HG02870 (cell line): ENCODE measurements at regions not wholly inside any gene's neighbourhood (a gene's known extent, or its start where the extent isn't known, plus 50 kb on each side); places are given as distances from the start of the nearest gene placed in this dataset.

Source experiments
- ATAC-seq: cut with Tn5 transposase; IDR thresholded peaks from one replicate; pipeline ENCODE4 v1.9.1; 2021; ENCODE audit warnings: mild to moderate bottlenecking, moderate library complexity; ENCODE audit not compliant: unreplicated experiment

DNA sequence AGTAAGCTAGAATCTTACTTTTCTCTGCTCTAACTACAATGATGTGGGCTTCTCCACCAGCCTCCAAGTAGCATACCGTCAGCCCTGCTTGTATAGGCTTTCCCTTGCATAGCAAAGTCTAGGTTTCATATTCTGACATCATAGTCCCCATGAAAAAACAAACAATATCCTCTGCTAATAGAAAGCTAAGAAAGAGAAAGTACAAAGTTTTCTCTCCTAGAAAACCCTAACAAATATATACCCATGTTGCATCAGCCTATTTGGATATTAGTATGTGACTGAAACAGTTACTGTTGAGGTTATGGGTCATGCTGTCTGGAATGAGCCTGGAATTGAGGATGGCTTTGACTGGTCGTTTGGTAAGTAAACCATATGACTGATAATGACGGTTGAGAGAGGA lies 1696.0 kb downstream of the MAT2B start:
- ATAC-seq, result no peak

DNA sequence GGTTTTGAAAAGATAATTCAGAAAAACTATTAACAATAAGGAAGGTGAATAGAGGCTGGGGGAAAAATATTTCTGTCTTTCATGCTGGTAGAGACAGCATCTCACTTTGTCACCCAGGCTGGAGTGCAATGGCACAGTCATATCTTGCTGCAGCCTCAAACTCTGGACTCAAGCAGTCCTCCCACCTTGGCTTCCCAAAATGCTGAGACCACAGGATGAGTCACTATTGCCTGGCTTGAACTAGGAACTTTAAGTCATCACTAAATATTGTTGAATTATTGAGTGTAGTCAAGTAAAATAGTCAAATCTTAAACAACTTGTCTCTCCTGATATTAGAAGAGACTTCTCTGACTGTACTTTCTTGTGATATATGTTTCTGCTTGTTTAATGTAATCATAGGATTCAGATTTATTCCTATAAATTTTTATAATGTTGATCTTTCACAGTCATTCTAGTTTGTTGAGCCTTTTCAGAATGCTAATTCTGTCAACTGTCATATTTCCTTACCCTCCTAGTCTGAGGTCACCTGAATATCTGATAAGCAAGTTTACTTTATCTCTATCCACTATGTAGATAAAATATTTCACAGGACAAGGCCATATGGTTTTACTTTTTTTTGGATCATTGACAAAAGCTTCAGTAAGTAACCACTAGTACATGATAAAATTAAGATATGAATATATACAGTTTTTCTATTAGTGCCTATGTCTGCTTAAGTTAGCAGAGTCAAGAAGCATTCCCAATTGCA lies 1696.5 kb downstream of the MAT2B start:
- no peak for ATAC-seq

DNA sequence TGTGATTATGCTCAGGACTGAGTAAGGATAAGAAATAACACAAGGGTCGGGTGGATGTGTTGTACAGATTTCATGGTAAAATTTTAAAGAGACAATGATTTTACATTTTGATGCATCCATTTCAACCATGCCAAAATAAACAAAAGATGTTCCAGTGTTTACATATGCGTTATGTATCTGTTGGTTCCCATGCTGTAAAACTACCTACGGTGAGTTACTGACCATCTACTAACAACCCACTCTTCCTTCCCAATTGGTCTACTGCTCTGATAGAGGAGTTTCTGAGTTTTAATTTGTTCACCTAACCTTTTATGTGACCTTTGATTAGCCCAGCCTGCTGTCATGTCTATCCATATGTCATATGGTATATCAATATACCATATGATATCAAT lies 1697.1 kb downstream of the MAT2B start:
- no peak for ATAC-seq

DNA sequence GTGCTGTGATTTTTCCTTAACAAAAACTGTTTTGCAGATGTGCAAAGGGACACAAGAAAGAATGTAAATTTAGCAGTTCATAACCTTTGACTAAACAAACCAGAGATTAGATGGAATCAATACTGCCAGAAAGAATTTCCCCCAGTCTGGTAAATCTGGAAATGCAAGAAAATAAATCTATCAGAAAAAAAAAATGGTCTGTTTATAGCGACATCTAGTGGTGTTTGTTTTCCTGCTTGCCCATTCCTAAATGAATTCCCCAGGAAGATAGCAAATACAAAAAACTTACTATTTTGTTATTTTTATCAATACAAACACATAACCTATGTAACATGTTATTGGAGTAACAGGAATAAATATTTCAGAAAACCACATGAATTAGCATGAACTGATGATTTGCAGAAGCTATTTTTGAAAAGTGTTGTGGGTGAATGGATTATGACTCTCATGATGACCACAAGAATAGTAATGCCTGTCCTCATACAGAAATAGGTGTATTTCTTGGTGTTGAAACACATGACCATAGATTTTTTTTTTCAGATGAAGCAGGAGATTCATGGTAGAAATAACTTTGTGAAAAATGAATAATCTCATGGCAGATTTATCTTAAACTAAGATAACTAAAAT lies 1703.8 kb downstream of the MAT2B start:
- no peak for ATAC-seq

DNA sequence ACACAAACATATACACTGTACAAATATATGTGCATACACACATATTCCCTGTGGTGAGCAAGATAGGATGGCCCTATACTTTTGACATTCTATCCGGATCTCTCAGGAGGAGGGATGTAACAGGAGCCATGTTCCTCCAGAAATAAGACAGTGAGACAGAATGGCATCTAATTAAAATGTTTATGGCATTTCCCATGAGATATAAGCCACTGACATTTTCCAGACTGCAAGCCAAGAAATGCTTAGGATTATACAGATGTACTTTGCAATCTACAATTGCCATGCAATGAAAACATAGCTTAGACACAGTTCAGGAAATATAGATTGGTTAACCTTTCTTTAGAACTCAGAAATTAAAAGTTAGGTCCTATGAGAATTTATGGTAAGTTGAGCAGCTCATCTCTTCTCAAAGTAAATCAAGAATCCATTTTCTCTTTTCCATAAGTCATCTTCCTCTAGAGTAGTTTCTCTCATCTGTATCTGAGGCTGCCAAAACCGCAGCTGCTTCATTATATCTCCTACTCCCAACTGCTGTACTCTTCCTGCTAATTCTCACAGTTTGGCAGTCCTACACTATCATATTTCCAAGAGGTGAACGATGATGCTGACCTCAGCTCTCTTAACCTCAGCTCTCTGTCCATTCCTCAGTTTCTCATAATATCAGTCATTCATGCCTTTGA lies 1719.1 kb downstream of the MAT2B start:
- ATAC-seq, result no peak

DNA sequence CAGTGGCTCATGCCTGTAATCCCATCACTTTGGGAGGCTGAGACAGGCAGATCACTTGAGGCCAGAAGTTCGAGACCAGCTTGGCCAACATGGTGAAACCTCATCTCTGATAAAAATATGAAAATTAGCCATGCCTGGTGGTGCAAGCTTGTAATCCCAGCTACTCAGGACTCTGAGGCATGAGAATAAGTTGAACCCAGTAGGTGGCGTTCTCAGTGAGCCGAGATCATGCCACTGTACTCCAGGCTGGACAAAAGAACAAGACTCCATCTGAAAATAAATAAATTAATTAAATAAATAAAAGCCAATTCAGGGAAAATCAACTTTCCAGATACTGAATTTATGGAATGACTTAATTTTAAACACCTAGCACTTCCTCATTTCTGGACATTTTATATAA lies 1722.1 kb downstream of the MAT2B start:
- no peak for ATAC-seq

DNA sequence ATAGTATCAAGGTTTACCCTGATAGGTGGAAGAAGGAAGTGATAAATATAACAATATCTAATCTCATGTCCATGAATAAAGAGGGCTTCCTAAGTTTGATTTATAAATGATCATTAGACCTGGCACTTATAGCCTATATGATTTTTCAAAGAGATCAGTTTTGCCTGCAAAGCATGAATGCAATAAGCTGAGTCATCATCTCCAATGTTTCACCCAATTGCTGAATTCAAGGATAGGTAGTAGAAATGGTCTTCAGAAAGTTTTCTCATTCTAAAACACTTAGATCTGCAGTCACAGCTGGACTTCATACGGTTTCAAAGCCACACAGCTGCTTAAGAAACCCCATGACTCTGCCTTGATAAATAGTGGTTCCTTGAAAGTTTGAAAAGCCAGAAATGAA lies 1722.8 kb downstream of the MAT2B start:
- no peak for ATAC-seq

DNA sequence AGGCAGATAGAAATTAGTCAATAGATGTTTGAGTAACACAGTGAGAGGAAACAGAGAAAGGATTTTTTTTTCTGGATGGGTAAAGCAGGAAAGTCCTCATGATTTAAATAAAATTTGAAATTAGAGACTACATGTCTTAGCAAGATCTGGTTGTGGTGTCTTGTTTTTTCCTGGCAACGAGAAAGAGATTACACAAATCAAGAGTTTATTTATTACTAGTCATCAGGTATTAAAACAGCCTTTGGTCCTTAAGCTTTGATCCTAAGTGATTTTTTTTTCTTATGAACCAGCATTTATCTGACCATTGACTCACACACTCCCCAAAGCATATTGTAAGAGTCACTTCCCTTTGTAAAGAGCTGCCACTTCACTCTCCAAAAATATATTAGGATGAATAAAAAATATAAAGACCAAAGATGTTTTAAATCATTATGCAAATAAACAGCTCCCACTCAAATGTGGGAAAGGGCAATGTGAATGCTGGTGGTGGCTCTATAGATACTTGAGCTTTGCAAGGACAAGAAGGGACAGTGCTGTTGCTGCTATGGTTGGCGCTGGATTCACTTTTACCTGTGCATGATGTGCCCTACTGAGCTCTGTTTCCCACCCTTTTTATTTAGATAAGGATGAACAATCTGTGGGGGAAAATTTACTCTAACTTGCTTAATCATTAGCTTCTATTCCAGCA lies 1726.5 kb downstream of the MAT2B start:
- no peak for ATAC-seq

DNA sequence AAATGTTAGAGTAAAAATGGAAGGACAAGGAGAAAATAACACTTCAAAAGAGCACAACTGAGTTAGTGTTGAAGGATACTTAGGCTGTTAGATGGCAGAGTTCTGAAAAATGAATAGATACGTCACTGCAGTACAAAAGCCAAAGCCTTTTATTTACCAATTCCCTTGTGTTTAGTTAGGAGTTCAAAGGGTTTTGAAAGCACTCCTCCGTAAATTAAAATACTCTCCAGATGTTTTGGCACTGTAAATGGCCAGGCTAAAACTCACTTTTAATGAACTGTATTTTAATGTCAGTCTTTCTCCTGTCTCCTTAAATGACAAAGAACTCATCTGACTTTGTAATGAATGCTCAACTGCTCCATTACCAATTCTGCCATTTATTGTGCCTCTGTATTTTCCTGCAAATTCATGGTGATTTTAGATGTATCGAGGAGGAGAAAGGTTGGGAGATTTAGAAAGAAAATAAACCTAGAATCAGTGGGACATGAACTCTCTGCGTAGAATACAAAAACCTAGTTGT lies 1727.2 kb downstream of the MAT2B start:
- ATAC-seq, result no peak

DNA sequence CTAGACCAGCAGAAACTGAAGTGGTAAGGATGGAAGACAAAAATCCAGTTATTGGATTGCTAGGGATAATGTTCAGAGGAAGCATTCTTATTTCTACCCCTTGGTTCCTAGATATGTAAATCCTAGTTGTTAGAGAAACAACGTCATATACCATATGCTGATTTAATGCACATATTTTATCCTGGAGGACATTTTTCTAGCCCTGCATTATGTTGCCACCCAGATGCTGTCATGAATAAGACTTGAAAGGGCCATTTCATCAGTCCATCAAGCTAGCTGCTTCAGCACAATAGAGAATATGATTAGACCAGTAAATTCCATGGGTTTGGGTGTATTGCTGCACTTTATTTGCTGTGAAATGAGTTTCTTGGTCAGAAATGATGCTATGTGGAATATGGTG lies 1736.4 kb downstream of the MAT2B start:
- no peak for ATAC-seq

DNA sequence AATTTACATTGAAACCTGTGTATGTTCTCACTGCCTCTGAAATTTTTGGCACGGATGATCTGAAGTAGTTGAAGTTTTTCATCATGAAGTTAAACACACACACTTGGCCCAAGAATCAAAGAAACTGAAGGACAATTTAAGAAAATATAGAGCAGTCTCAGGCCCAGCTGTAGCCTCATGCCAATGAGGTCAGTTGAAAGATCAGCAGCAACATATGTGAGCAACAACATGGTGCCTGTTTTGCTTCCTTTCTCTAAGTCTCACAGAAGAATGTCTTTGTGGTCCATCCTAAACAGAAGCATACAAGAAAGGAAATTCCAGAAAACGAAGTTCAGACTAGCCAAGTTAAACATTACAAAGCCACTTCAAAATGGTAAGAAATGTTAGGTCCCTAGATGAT lies 1737.2 kb downstream of the MAT2B start:
- no peak for ATAC-seq

DNA sequence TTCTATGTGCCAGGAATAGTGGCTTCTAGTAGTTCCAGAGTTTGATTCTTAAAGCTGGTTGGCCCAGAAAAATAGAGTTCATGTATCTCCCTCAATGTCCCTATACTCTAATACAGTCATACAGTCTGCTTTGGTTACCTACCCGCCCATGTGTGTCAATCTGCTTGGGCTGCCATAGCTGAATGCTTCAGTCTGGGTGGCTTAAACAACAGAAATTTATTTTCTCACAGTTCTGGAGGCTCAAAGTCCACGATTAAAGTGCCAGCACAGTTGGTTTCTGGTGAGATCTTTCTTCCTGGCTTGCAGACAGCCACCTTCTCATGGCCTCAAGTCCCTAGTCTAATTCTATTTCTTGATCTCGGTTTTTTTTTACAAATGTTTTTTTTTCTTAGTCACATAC lies 1739.0 kb downstream of the MAT2B start:
- ATAC-seq, result no peak

DNA sequence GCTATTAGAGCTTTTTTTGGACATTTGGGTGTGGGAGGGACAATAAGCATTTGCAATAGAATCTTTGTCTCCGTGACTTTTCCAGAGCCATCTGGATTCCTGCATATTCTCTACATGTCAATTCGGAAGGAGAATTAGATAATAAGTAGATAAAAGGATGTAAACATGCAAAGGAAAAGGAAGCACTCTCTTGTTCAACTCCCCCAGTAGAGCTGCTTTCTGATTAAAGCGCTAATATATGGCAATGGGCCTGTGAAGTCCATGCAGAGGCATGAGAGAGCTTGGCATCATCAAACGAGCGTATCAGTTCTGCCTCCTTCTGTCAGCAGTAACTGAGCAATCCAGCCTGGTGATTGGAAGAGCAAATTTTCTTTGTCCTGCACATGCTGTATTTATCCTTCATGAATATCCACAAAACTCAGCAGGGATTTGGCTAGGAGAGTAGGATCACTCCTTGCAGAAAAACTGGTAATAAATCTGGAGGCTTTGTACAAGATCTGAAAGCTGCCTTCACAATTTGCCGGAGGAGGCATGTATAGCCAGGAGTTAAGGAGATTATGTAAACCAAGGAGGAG lies 1752.9 kb downstream of the MAT2B start:
- ATAC-seq, result no peak

DNA sequence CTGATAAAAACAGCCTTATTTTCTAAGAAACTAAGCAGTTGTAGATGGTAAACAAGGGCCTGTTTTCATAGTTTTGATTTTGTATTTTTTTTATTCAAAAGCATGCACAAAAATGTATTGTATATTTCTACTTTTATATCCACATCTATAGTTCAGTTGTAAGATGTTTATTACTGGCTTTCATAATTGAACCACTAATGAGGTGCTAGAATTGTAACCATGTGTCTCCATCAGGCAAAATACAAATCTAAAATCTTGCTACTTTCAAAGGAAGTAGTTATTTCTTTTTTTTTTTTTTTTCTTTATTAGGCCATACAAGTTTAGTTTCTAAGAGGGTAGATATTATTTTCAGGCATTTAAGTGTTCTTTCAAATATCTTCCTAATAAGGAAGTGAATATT lies 1755.0 kb downstream of the MAT2B start:
- ATAC-seq, result no peak

DNA sequence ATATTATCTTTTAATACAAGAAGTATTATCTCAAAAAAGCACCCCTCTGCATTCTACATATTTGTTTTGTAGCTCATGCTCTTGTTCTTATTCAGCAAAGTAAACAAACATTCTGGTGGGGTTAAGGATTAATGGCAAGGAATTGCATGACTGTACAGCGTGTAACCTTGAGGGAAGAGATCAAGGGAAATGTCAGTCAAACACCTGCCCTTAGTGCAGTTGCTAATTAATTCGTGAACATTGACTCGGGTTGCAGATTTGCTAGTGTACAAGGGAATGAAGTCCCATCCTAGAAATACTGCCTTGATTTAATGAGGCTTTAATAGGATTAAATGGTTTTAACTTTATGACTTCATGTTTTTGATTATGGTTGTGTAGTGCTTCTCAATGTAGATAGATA lies 1758.1 kb downstream of the MAT2B start:
- no peak for ATAC-seq

DNA sequence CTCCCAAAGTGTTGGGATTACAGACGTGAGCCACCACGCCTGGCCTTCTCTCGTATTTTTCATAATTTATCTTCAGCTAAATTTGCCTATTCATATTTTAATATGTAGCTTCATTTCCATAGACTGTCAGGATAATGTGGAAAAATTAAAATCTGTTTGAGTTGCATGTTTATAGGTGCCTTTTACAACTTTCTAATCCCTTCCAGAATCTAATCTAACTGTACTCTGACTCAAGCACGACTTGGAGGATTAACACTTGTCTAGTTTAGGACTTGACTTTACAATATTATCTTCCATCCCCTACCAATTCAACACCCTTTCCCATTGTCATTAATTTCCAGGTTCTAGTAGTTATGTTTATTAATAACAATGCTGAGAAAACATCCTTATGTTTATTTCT lies 1761.5 kb downstream of the MAT2B start:
- ATAC-seq, result no peak

DNA sequence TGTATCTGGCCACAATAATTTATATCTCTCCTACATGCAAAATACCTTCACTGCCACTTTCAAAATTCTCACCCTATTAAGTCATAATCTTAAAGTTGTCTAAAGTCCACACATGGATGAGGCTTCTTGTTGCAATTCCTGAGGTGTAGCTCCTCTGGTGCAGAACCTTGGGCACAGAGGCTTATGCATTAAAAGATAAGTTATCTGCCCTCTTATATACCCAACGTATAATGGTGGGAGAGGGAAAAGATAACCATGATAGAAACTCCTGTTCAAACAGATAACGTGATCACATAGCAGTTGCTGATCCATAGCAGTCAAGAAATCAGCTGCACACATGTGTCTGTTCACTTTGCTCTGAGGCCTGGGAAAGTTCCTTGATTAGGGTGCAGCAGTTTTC lies 1767.0 kb downstream of the MAT2B start:
- no peak for ATAC-seq

DNA sequence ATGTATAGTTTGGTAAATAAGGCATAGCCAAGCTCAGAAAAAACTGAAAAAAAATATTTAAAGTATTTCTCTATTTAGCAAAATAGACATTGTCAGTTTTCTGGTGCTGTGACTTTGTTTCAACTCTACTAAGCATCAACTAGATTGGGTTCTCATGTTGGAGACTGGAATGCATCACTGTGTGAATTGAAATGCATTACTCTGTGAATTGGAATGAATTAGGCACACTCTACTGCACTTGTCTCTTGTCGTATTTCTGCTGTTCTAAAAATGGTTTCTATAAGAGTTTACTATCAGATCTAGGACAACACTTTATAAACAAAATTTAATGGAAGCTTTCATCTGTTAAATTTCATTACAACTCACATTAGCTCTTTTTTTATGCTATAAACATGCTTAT lies 1772.2 kb downstream of the MAT2B start:
- no peak for ATAC-seq

DNA sequence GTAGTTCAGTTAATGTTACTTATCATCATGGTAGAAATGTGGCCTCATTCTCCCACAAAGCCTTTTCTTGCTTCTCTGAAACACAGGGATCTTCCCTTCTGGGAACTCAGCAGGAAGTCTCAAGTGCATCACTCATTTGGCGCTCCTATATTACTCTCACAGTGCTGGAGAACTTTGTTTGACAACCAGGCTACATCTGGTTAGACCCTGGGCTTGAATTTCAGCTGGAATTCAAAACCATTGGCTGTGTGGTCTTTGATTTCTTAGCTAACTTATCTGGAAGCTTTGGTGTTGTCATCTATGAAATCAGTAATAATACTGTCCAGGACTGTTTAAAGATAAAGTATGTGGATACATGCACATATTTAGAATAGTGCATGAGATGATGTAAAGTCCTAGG lies 1777.1 kb downstream of the MAT2B start:
- ATAC-seq, result no peak

DNA sequence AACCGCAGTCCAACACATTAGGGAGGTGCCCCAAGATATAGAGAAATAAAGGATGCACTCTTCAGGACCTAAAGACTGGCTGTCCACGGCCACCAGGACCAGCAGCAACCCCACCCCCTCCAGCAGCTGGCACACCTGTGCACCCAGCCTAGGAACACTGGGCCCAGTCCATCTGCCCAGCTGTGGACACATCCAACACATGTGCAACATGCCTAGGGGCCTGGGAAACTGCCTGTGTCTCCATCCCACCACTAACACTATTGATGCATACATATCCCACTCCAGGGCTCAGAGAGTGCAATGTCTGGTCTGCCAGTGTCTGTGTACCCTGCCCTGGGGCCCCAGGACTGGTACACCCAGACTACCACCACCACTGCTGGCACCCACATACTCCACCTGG lies 1781.3 kb downstream of the MAT2B start:
- ATAC-seq, result no peak

DNA sequence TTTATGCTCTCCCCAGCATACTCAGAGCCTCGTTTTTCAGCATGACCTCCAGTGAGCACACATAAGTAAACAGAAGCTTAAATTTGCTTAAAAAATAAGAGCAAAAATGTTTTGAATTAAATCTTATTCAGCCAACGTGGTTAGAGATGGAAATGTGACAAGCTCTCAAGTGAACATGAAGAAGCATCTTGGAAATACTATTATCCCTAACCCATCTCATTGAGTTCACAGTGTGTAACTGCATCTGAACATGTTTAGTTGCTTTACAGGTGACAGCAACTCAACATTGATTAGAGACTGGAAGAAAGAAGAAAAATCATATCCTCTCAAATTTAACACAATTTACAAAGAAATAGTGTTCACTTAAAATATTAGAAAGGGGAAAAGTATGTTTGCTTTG lies 1785.1 kb downstream of the MAT2B start:
- ATAC-seq, result no peak
